Activated CD4-positive, CD25-positive, alpha-beta regulatory T cell treated with anti-CD3 and anti-CD28 coated beads, Interleukin-2, amount 50 U/mL, for 72 hours (primary cell): ENCODE measurements at regions not wholly inside any gene's neighbourhood (a gene's known extent, or its start where the extent isn't known, plus 50 kb on each side); places are given as distances from the start of the nearest gene placed in this dataset.
A peak's percentile ranks its signal among the peaks of the same experiment; 100 is the strongest.
"Not testable (repeated sequence)": the region's sequence is repeated elsewhere in the genome, so short reads cannot be mapped to it uniquely, and the experiment has no call there.

ENCODE experiments used
- DNase-seq: peaks from one replicate; pipeline ENCODE4 v3.0.0; 2021

DNA sequence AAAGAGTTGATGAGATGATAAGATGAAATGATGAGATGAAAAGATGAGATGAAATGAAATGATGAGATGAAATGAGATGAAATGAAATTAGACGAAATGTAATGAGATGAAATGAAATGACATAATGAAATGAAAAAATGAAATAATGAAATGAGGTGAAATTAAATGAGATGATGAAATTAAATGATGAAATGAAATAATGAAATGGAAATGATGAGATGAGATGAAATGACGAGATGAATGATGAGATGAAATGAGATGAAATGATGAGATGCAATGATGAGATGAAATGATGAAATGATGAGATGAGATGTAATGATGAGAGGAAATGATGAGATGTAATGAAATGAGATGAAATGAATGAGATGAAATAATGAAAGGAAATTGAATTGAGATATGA lies 339.3 kb upstream of the PLGLB1 start:
- DNase-seq, result not testable (repeated sequence)

DNA sequence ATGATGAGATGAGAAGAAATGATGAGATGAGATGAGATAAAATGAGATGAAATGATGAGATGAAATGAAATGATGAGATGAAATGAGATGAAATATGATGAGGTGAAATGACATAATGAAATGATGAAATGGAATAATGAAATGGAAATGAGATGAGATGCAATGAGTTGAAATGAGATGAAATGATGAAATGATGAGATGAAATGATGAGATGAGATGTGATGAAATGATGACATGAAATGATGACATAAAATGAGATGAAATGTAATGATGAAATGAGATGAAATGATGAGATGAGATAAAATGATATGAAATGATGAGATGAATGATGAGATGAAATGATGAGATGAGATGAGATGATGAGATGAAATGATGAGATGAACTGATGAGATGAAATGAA lies 340.2 kb upstream of the PLGLB1 start:
- not testable (repeated sequence) for DNase-seq

DNA sequence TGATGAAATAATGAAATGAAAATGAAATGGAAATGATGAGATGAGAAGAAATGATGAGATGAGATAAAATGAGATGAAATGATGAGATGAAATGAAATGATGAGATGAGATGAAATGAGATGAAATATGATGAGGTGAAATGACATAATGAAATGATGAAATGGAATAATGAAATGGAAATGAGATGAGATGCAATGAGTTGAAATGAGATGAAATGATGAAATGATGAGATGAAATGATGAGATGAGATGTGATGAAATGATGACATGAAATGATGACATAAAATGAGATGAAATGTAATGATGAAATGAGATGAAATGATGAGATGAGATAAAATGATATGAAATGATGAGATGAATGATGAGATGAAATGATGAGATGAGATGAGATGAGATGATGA lies 342.7 kb upstream of the PLGLB1 start:
- not testable (repeated sequence) for DNase-seq

DNA sequence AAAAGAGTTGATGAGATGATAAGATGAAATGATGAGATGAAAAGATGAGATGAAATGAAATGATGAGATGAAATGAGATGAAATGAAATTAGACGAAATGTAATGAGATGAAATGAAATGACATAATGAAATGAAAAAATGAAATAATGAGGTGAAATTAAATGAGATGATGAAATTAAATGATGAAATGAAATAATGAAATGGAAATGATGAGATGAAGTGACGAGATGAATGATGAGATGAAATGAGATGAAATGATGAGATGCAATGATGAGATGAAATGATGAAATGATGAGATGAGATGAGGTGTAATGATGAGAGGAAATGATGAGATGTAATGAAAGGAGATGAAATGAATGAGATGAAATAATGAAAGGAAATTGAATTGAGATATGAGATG lies 343.4 kb upstream of the PLGLB1 start:
- not testable (repeated sequence) for DNase-seq

DNA sequence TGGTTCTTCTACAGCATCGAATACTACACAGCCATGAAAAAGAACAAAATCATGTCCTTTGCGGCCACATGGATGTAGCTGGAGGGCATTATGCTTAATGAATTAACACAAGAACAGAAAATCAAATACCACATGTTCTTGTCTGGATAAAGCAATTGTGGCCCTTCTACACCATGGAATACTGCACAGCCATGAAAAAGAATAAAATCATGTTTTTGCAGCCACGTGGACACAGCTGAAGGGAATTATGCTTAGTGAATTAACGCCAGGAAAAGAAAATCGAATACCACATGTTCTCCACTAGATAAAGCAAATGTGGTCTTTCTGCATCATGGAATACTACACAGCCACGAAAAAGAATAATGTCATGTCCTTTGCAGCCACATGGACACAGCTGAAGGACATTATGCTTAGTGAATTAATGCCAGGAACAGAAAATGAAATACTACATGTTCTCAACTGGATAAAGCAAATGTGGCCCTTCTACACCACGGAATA lies 361.8 kb upstream of the PLGLB2 start:
- DNase-seq, result not testable (repeated sequence)

DNA sequence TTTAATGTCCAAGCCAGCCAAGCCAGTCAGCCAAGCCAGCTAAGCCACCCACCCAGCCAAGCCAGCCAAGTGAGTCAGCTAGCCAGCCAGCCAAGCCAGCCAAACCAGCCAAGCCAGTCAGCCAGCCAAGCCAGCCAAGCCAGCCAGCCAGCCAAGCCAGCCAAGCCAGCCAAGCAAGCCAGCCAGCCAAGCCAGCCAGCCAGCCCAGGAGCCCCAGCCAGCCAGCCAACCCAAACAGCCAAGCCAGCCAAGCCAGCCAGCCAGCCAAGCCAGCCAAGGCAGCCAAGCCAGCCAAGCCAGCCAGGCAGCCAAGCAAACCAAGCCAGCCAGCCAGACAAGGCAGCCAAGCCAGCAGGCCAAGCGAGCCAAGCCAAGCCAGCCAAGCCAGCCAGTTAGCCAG lies 352.1 kb upstream of the PLGLB2 start:
- DNase-seq, result peak; percentile 25

DNA sequence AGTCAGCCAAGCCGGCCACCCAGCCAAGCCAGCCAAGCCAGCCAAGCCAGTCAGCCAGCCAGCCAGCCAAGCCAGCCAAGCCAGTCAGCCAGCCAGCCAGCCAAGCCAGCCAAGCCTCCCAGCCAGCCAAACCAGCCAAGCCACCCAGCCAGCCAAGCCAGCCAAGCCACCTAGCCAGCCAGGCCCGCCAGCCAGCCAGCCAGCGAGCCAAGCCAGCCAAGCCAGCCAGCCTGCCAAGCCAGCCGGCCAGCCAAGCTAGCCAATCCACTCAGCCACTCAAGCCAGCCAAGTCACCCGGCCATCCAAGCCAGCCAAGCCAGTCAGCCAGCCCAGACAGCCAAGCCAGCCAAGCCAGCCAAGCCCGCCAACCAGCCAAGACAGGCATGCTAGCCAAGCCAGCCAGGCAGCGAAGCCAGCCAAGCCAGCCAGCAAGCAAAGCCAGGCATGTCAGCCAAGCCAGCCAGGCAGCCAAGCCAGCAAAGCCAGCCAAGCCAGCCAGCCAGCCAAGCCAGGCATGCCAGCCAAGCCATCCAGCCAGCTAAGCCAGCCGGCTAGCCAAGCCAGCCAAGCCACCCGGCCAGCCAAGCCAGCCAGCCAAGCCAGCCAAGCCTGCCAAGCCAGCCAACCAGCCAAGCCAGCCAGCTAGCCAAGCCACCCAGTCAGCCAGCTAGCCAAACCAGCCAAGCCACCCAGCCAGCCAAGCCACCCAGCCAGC lies 351.2 kb upstream of the PLGLB2 start:
- DNase-seq, result peak; percentile 28

DNA sequence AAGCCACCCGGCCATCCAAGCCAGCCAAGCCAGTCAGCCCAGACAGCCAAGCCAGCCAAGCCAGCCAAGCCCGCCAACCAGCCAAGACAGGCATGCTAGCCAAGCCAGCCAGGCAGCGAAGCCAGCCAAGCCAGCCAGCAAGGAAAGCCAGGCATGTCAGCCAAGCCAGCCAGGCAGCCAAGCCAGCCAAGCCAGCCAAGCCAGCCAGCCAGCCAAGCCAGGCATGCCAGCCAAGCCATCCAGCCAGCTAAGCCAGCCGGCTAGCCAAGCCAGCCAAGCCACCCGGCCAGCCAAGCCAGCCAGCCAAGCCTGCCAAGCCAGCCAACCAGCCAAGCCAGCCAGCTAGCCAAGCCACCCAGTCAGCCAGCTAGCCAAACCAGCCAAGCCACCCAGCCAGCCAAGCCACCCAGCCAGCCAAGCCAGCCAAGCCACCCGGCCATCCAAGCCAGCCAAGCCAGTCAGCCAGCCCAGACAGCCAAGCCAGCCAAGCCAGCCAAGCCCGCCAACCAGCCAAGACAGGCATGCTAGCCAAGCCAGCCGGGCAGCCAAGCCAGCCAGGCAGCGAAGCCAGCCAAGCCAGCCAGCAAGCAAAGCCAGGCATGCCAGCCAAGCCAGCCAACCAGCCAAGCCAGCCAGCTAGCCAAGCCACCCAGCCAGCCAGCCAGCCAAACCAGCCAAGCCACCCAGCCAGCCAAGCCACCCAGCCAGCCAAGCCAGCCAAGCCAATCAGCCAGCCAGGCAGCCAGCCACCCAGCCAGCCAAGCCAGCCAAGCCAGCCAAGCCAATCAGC lies 350.4 kb upstream of the PLGLB2 start:
- peak; percentile 5 for DNase-seq

DNA sequence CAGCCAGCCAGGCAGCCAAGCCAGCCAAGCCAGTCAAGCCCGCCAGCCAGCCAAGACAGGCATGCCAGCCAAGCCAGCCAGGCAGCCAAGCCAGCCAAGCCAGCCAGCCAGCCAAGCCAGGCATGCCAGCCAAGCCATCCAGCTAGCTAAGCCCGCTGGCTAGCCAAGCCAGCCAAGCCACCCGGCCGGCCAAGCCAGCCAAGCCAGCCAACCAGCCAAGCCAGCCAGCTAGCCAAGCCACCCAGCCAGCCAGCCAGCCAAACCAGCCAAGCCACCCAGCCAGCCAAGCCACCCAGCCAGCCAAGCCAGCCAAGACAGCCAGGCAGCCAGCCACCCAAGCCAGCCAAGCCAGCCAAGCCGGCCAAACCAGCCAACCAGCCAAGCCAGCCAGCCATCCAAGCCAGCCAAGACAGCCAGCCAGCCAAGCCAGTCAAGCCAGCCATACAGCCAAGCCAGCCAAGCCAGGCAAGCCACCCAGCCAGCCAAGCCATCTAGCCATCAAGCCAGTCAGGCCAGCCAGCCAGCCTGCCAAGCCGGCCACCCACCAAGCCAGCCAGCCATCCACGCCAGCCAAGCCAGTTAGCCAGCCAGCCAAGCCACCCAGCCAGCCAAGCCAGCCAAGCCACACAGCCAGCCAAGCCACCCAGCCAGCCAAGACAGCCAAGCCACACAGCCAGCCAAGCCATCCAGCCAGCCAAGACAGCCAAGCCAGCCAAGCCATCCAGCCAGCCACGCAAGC lies 349.2 kb upstream of the PLGLB2 start:
- peak; percentile 28 for DNase-seq

DNA sequence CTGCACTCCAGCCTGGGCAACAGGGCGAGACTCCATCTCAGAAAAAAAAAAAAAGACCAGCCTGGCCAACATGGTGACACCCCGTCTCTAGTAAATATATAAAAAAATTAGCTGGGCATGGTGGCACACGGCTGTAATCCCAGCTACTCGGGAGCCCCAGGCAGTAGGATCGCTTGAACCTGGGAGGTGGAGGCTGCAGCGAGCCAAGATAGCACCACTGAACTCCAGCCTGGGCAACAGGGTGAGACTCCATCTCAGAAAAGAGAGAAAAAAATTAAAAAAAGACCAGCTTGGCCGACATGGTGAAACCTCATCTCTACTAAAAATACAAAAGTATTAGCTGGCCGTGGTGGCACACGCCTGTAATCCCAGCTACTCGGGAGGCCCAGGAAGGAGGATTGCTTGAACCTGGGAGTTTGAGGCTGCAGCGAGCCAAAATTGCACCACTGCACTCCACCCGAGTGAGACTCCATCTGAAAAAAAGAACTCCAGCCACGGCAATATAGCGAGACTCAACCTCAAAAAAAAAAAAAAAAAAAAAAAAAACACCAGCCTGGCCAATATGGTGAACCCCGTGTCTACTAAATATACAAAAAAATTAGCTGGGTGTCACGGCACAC lies 346.1 kb upstream of the PLGLB2 start:
- DNase-seq, result no peak

DNA sequence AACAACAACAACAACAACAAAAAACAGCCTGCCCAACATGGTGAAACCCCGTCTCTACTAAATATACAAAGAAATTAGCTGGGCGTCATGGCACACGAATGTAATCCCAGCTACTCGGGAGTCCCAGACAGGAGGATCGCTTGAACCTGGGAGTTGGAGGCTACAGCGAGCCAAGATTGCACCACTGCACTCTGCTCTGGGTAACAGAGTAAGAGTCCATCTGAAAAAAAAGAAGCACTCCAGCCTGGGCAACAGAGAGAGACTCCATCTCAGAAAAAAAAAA lies 344.1 kb upstream of the PLGLB2 start:
- DNase-seq, result no peak

DNA sequence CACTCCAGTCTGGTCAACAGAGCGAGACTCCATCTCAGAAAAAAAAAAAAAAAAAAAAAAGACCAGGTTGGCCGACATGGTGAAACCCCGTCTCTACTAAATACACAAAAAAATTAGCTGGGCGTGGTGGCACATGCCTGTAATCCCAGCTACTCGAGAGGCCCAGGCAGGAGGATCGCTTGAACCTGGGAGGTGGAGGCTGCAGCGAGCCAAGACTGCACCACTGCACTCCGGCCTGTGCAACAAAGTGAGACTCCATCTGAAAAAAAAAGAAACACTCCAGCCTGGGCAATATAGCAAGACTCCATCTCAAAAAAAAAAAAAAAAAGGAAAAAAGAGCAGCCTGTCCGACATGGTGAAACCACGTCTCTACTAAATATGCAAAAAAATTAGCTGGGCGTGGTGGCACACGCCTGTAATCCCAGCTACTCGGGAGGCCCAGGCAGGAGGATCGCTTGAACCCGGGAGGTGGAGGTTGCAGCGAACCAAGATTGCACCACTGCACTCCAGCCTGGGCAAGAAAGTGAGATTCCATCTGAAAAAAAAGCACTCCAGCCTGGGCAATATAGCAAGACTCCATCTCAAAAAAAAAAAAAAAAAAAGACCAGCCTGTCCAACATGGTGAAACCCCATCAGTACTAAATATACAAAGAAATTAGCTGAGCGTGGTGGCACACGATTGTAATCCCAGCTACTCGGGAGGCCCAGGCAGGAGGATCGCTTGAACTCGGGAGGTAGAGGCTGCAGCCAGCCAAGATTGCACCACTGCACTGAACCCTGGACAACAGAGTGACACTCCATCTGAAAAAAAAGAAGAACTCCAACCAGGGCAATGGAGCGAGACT lies 343.3 kb upstream of the PLGLB2 start:
- DNase-seq, result not testable (repeated sequence)

DNA sequence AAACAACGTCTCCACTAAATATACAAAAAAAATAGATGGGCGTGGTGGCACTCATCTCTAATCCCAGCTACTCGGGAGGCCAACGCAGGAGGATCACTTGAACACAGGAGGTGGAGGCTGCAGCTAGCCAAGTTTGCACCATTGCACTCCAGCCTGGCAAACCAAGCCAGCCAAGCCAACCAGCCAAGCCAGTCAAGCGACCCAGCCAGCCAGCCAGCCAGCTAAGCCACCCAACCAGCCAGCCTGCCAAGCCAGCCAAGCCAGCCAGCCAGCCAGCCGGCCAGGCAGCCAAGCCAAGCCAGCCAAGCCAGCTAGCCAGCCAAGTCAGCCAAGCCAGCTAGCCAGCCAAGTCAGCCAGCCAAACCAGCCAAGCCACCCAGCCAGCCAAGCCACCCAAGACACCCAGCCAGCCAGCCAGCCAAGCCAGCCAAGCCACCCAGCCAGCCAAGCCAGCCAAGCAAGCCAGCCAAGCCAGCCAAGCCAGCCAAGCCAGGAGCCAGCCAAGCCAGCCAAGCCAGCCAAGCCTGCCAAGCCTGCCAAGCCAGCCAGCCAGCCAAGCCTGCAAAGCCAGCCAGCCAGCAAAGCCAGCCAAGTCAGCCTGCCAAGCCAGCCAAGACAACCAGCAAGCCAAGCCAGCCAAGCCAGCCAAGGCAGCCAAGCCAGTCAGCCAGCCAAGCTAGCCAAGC lies 342.2 kb upstream of the PLGLB2 start:
- DNase-seq, result not testable (repeated sequence)

DNA sequence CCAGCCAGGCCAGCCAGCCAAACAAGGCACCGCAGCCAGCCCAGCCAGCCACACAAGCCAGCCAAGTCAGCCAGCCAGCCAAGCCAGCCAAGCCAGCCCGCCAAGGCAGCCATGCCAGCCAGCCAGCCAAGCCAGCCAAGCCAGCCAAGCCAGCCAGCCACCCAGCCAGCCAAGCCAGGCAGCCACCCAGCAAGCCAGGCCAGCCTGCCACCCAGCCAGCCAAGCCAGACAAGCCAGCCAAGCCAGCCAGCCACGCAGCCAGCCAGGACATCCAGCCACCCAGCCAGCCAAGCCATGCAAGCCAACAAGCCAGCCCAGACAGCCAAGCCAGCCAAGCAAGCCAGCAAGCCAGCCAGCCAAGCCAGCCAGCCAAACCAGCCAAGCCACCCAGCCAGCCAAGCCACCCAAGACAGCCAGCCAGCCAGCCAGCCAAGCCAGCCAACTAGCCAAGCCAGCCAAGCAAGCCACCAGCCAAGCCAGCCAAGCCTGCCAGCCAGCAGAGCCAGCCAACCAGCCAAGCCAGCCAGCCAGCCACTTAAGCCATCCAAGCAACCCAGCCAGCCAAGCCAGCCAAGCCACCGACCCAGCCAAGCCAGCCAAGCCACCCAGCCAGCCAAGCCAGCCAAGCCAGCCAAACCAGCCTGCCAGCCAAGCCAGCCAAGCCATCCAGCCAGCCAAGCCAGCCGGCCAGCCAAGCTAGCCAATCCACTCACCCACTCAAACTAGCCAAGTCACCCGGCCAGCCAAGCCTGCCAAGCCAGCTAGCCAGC lies 341.3 kb upstream of the PLGLB2 start:
- DNase-seq, result peak; percentile 4

DNA sequence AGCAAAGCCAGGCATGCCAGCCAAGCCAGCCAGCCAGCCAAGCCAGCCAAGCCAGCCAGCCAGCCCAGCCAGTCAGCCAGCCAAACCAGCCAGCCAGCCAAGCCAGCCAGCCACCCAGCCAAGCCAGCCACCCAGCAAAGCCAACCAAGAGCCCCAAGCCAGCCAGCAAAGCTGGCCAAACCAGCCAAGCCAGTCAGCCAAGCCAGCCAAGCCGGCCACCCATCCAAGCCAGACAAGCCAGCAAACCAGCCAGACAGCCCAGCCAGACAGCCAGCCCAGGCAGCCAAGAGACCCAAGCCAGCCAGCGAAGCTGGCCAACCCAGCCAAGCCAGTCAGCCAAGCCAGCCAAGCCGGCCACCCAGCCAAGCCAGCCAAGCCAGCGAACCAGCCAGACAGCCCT lies 338.3 kb upstream of the PLGLB2 start:
- not testable (repeated sequence) for DNase-seq

DNA sequence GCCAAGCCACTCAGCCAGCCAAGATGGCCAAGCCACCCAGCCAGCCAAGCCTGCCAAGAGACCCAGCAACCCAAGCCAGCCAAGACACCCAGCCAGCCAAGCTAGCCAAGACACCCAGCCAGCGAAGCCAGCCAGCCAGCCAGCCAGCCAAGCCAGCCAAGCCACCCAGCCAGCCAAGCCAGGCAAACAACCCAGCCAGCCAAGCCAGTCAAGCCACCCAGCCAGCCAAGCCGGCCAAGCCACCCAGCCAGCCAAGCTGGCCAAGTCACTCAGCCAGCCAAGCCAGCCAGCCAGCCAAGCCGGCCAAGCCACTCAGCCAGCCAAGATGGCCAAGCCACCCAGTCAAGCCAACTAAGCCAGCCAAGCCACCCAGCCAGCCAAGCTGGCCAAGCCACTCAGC lies 337.5 kb upstream of the PLGLB2 start:
- DNase-seq, result not testable (repeated sequence)

DNA sequence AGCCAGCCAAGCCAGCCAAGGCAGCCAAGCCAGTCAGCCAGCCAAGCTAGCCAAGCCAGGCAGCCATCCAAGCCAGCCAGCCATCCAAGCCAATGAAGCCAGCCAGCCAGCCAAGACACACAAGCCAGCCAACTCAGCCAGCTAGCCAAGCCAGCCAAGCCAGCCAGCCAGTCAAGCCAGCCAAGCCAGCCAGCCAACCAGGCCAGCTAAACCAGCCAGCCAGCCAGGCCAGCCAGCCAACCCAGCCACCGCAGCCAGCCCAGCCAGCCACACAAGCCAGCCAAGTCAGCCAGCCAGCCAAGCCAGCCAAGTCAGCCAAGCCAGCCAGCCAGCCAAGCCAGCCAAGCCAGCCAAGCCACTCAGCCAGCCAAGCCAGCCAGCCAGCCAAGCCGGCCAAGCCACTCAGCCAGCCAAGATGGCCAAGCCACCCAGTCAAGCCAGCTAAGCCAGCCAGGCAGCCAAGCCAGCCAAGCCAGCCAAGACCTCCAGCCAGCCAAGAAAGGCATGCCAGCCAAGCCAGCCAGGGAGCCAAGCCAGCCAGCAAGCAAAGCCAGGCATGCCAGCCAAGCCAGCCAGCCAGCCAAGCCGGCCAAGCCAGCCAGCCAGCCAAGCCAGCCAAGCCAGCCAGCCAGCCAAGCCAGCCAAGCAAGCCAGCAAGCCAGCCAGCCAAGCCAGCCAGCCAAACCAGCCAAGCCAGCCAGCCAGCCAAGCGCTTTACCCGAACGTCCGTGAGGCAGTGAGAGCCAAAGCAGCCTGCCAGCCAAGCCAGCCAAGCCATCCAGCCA lies 335.7 kb upstream of the PLGLB2 start:
- not testable (repeated sequence) for DNase-seq

DNA sequence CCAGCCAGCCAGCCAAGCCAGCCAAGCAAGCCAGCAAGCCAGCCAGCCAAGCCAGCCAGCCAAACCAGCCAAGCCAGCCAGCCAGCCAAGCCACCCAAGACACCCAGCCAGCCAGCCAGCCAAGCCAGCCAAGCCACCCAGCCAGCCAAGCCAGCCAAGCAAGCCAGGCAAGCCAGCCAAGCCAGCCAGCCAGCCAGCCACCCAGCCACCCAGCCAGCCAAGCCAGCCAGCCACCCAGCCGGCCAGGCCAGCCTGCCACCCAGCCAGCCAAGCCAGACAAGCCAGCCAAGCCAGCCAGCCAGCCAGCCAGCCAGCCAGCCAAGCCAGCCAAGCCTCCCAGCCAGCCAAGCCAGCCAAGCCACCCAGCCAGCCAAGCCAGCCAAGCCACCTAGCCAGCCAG lies 333.6 kb upstream of the PLGLB2 start:
- not testable (repeated sequence) for DNase-seq

DNA sequence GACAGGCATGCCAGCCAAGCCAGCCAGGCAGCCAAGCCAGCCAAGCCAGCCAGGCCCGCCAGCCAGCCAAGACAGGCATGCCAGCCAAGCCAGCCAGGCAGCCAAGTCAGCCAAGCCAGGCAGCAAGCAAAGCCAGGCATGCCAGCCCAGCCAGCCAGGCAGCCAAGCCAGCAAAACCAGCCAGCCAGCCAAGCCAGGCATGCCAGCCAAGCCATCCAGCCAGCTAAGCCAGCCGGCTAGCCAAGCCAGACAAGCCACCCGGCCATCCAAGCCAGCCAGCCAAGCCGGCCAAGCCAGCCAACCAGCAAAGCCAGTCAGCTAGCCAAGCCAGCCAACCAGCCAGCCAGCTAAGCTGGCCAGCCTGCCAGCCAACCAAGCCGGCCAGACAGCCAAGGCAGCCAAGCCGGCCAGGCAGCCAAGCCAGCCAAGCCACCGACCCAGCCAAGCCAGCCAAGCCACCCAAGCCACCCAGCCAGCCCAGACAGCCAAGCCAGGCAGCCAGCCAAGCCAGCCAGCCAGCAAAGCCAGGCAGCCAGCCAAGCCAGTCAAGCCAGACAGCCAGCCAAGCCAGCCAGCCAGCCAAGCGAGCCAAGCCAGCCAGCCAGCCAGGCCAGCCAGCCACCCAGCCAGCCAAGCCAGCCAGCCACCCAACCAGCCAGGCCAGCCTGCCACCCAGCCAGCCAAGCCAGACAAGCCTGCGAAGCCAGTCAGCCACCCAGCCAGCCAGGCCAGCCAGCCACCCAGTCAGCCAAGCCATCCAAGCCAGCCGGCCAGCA lies 332.9 kb upstream of the PLGLB2 start:
- not testable (repeated sequence) for DNase-seq
